ENCODE measurements at regions not wholly inside any gene's neighbourhood (a gene's known extent, or its start where the extent isn't known, plus 50 kb on each side); places are given as distances from the start of the nearest gene placed in this dataset.

GRCh38 chr19:31138077-31138476 is 211.2 kb downstream of the TSHZ3 start:
- FAIRE-seq (no peak), DNase-seq (ENCODE audit: low read depth in 1 of 2, low spot score in 1 of 2) (no peak), ATAC-seq (no peak)
- POLR2A ChIA-PET, result no interaction called here
- Histone ChIP-seq H3K9me3 (peaks cover 9% of the 10 kb centered on the region; the same call in 2 of the 3 replicates), H3K4me2 (no peak overlapping the region), H3K27ac (no peak overlapping the region), H3K4me3 (no peak overlapping the region), H3K4me1 (peaks cover 21% of the 10 kb centered on the region)
- no peak for TF ChIP-seq E2F6 (IDR thresholded peaks at IDR 0.05; ENCODE audit: borderline replicate concordance, low read depth)
- TF ChIP-seq CHD2 (IDR thresholded peaks at IDR 0.05; ENCODE audit: low read length, partially characterized antibody), result no peak
- no peak for TF ChIP-seq EP300 (IDR thresholded peaks at IDR 0.05)
- TF ChIP-seq ATOH8 (CRISPR knock-in tag; IDR thresholded peaks at IDR 0.05; ENCODE audit: low read depth), result no peak
- no peak for TF ChIP-seq HOXB5 (CRISPR knock-in tag; IDR thresholded peaks at IDR 0.05)
- no peak for TF ChIP-seq BHLHE40 (IDR thresholded peaks at IDR 0.05; ENCODE audit: low read depth, low read length)
- no peak for TF ChIP-seq MAX (IDR thresholded peaks at IDR 0.05)
- TF ChIP-seq HMGXB4 (CRISPR knock-in tag; IDR thresholded peaks at IDR 0.05; ENCODE audit: borderline replicate concordance), result no peak
- TF ChIP-seq FOXS1 (CRISPR knock-in tag; IDR thresholded peaks at IDR 0.05), result no peak
- no peak for TF ChIP-seq HEYL (CRISPR knock-in tag; IDR thresholded peaks at IDR 0.05)
- no peak for TF ChIP-seq RCOR1 (IDR thresholded peaks at IDR 0.05; ENCODE audit: low read depth, low read length)
- CTCF ChIA-PET, result no interaction called here
- WGBS (ENCODE audit: missing lambda C conversion rate), result 23% methylated on average over 1 of the region's 1 CpG

GRCh38 chr19:31135841-31136240 is 213.4 kb downstream of the TSHZ3 start:
- FAIRE-seq (no peak), ATAC-seq (no peak), DNase-seq (ENCODE audit: low read depth in 1 of 2, low spot score in 1 of 2) (no peak)
- peaks cover 9% of the 10 kb centered on the region; the same call in 2 of the 3 replicates for H3K9me3 ChIP-seq
- ChIA-PET POLR2A (no interaction called here), CTCF (interaction anchor here (0.6 to 1.2 kb wide), 3 partner anchors 33 to 1088 kb away, joined by 3 read pairs; no protein-coding TSS in a partner anchor)
- H3K27ac ChIP-seq, result no peak overlapping the region
- no peak overlapping the region for H3K4me3 ChIP-seq
- H3K4me1 ChIP-seq, result peaks cover 22% of the 10 kb centered on the region
- TF ChIP-seq ATOH8 (CRISPR knock-in tag; IDR thresholded peaks at IDR 0.05; ENCODE audit: low read depth) (no peak), CEBPB (IDR thresholded peaks at IDR 0.05) (no peak), MAX (IDR thresholded peaks at IDR 0.05) (no peak), NPAS2 (CRISPR knock-in tag; IDR thresholded peaks at IDR 0.05; ENCODE audit: borderline replicate concordance) (no peak), KDM5A (IDR thresholded peaks at IDR 0.05) (no peak), ESRRA (IDR thresholded peaks at IDR 0.05; ENCODE audit: borderline replicate concordance, low read length) (no peak), JUNB (IDR thresholded peaks at IDR 0.05) (no peak; the same call in 1 of the 2 replicates), HDAC2 (IDR thresholded peaks at IDR 0.05) (no peak), JUN (IDR thresholded peaks at IDR 0.05) (no peak), ZSCAN20 (CRISPR knock-in tag; IDR thresholded peaks at IDR 0.05) (no peak), BCL3 (IDR thresholded peaks at IDR 0.05) (no peak), HOXA7 (CRISPR knock-in tag; IDR thresholded peaks at IDR 0.05) (no peak)
- no peak overlapping the region for H3K4me2 ChIP-seq
- WGBS (ENCODE audit: missing lambda C conversion rate), result 15% methylated on average over 2 of the region's 2 CpGs
